GF-D8 (cell line): ENCODE measurements at regions not wholly inside any gene's neighbourhood (a gene's known extent, or its start where the extent isn't known, plus 50 kb on each side); places are given as distances from the start of the nearest gene placed in this dataset.
"Not testable (repeated sequence)": the region's sequence is repeated elsewhere in the genome, so short reads cannot be mapped to it uniquely, and the experiment has no call there.

Experiments used
- DNase-seq: peaks from one replicate; lab custom pipeline; 2025; lab: John Stamatoyannopoulos, UW

DNA sequence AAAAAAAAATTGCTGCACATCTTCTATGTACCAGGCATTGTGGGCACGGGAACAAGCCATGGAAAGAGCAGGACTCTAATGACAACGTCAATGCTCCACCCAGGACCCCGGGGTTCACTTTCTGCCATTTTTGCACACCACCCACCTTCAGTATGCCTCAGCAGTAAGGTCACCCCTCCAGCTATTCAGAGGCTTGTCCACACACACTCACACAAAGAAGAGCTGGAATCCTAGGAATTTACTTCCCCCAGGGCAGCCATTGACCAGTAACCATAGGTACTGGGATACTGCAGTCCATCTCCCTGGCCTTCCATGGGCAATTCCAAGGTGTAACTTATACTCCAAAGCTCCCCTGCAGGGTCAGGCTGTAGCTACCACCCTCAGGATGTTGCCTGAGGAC, 170.8 kb downstream of the SUCLG1 start:
- DNase-seq: no peak

DNA sequence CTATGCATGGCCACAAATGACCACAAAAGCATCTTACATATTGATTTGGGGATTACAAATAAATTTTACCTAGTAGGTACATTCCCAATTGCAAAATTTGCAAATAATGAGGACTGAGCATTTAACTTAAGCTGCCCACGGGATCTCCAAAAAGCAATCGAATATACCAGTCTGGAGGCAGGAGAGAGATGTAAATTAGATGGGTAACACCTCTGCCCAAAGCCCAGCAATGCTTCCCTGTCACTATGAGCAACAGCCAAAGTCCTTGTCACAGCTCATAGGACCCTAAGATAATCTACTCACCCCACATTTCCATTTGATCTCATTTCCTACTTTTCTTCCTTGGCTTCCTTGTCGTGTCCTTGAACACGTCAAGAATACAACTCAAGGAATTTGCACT, 172.2 kb downstream of the SUCLG1 start:
- DNase-seq: no peak

- no peak for DNase-seq
These were observed 173.9 kb downstream of the SUCLG1 start for GRCh38 chr2:84285056-84285747.

DNA sequence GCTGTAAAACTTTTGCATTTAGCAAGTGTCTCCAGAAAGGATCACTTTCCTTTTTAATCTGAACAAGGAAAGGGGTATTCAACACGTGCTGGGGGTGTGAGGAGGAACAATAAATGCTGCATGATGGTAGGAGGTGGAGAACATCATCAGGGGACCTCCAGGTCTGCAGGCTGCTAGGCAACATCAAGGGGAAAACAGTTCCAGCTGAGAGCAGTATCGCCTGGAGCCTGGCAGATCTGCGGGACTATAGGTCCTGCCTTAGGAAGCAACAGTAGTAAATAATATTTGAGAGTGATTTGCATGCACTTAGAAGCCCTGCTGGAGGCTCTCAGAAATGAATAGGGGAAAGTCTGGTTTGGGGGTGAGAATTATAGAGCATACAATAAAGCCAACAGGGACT, 175.6 kb downstream of the SUCLG1 start:
- no peak for DNase-seq

DNA sequence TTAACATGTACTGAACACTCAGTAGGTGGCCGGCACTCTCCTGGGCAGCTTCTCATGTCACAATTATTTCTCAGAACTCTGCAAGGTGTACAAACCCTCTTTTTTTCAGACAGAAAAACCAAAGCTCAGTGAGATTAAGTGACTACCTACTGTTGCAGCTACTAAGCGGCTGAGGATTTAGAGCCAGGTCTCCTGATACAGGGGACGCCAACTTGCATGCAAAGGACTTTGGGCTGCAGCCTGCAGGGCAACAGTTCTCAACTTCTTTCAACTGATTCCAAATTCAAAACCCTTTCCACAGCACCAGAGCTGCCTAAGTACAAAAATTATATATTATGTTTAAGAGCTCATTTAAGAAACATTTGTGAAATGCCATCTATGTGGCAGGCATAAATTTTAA, 177.6 kb downstream of the SUCLG1 start:
- no peak for DNase-seq

GRCh38 chr2:84280873-84281272, 178.2 kb downstream of the SUCLG1 start:
- DNase-seq: no peak

GRCh38 chr2:84278386-84278785, 180.7 kb downstream of the SUCLG1 start:
- DNase-seq: no peak

- DNase-seq: no peak
These were observed 182.4 kb downstream of the SUCLG1 start for GRCh38 chr2:84276590-84277255.

DNA sequence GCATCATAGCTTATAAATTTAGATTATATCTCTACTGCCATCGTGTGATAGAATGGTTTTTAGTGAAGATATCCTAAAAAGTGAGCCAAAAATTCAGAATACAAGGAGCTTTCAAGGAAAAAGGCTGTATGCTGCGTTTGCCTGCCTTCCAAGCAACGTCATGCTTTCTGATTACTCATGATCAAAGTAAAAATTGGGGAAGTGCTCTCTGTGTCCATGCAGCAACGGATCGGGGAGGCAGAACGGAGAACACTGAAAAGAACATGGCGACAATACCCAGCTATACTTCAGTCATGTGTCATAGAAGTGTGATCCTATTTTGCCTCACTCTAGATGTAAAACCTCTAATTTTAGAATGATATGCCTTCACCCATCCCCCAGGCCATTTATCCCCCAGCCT, 185.7 kb downstream of the SUCLG1 start:
- DNase-seq: no peak

- no peak for DNase-seq
These were observed 187.1 kb downstream of the SUCLG1 start for GRCh38 chr2:84271977-84272376.

- DNase-seq: no peak
These were observed 201.2 kb downstream of the SUCLG1 start for GRCh38 chr2:84257831-84258230.

DNA sequence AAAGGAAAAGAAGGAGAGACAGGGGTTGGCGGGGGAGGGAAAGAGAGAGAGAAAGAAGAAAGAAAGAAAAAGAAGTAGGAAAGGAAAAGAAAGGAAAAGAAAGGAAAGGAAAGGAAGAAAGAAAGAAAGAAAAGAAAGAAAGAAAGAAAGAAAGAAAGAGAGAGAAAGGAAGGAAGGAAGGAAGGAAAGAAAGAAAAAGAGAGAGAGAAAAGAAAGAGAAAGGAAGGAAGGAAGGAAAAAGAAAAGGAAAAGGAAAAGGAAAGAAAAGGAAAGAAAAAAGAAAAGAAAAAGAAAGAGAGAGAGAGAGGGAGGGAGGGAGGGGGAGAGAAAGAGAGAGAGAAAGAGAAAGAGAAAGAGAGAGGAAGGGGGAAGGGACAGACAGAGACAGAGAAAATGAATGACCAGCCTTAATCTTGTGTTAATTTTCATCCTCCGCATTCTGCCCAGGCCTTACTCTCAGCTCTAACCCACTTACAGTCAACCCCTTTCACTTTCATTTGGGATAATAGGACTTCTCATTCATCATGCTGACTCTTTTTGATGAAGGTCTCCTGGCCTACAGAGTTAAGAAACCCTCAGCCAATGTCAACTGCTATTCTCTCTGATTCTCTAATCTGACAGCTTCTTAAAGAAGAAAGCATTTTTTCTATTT, 207.3 kb downstream of the SUCLG1 start:
- DNase-seq: no peak

DNA sequence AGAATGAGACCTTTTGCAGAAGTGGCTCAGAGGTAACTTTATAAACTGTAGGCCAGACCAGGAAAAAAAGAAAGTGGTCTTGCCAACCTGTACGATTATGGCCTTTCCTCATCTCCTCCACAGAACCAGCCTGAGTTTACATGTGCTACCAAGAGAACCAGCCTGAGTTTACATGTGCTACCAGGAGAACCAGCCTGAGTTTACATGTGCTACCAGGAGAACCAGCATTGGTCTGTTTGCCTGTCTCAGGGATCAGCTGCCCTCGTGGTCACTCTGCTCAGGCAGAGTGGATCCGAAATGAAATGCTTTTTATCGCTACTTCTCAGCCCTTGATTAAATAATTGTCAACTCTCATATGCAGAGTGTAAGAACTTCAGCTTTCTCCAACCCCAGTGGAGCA, 209.9 kb downstream of the SUCLG1 start:
- no peak for DNase-seq

DNA sequence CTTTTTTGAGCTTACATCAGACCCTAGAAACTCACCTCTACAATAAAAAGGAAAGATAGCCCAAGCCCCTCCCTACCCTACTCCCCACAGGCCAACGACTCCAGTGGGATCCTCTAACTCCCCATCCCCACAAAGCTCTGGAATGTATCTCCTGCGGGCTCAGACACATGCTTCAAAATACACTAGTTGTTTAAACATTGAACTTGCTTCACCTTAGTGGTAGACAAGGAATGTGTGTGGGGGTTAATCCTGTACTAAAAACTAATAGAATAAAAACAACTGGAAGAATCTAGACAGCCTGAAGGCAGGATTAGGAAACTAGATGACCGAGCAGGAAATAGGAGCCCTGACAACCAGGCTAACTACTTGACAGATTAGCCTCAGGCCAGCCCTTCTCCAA, 211.5 kb downstream of the SUCLG1 start:
- DNase-seq: no peak

DNA sequence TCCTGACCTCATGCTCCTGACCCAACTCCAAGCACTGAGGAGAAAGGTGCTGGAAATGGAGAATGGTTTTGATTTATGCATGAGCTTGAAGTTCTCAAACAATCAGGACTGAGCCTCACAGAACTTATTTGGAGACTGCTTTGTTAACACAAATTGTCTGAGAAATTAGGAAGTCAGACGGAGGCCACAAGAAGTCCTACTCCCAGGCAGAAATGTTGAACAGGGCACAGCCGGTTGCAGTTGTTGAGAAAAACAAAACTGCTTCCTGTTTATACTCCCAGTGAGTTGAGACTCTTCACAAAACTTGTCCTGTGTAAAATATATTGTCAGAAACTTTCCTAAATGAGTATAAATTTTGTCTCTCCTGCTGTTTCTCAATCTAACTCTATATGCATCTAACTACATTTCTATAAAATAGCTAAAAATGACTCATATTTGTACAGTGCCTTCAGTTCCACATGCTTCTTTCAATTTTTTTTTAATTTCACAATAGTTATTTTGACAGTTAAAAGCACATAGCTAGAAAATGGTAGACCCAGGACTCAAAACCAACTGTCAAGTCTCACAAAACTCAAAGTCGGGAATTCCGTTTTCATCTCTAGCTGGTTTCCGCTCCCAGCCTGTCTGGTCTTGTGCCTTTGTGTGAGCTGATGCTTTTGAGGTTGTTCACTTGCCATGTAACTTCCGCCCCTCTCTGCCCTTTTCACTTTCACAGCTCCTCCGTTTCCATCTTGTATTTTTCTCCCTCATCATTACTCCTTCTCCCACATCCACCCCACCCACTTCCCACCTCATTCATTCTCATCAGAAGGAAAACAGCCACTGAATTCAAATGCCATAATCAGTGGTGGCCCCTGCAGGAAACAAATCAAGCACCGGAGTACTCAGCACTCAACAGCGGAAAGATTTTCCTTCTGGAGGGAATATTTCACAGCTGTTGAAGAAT, 215.0 kb downstream of the SUCLG1 start:
- DNase-seq: no peak

DNA sequence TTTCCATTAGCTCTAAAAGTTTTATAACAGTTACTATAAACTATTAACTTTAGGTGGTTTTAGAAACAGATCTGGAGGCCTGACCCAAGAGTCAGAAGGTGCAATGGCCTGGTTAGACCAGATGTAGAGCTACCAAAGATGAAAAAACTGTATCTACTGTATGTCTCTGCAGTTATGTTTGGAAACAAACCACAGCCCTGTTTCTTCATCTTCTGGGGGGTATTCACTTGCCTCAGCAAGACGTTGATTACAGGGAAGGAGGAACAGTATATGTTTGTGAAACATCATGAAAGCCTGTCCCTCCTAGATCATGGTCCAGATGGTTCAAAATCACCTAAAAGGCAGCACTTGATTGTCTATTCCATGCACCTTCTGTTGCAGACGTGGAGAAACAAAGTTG, 220.2 kb downstream of the SUCLG1 start:
- DNase-seq: no peak

- DNase-seq: no peak
These were observed 222.8 kb downstream of the SUCLG1 start for GRCh38 chr2:84236288-84236687.

GRCh38 chr2:84234103-84234502, 225.0 kb downstream of the SUCLG1 start:
- DNase-seq: no peak

DNA sequence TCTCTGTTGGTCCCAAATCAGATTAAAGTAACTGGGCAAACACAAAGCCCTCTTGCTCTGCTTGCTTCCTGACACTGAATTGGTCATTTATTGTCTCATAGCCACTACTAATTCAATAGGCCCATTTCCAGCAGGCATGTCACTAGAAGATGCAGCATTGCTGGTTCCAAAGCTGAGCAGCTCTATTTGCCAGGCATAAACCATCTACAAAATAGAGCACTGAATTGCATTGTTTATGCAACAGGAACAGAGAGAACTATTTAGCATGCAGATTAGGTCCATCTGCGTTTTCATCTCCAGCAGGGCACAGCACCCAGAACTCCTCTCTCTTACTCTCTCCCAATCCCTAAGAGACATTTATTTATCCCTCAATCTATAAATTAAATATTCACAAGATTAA, 227.6 kb downstream of the SUCLG1 start:
- no peak for DNase-seq

- DNase-seq: no peak
These were observed 235.0 kb downstream of the SUCLG1 start for GRCh38 chr2:84224121-84224520.

- DNase-seq: no peak
These were observed 235.9 kb downstream of the SUCLG1 start for GRCh38 chr2:84223191-84223590.

GRCh38 chr2:84221102-84221501, 238.0 kb downstream of the SUCLG1 start:
- not testable (repeated sequence) for DNase-seq
